ENCODE measurements at regions not wholly inside any gene's neighbourhood (a gene's known extent, or its start where the extent isn't known, plus 50 kb on each side); places are given as distances from the start of the nearest gene placed in this dataset.

GRCh38 chr2:115904516-115904915, 1462.1 kb downstream of the DPP10 start:
- Histone ChIP-seq H3F3A (ENCODE audit: low read length, unreplicated experiment) (no peaks in the 10 kb centered on the region), H3K4me2 (ENCODE audit: low read length) (no peak overlapping the region), H3K27me3 (ENCODE audit: low read length) (no peaks in the 10 kb centered on the region), H2AFZ (ENCODE audit: low read length) (no peak overlapping the region), H3K9me2 (replicated peaks; ENCODE audit: low read length) (no peaks in the 10 kb centered on the region), H3K9ac (ENCODE audit: low read length) (no peak overlapping the region), H3K27ac (ENCODE audit: low read length) (no peak overlapping the region), H3K9me3 (ENCODE audit: low read length) (no peaks in the 10 kb centered on the region), H3K36me3 (ENCODE audit: low read depth, low read length) (no peaks in the 10 kb centered on the region), H3K79me2 (ENCODE audit: low read length) (no peaks in the 10 kb centered on the region), H3K4me3 (ENCODE audit: low read length) (no peak overlapping the region), H4K20me1 (ENCODE audit: low read length) (no peaks in the 10 kb centered on the region), H3K4me1 (ENCODE audit: insufficient read depth, low read length) (no peaks in the 10 kb centered on the region)
- POLR2A ChIA-PET (ENCODE audit: unreplicated experiment) = no interaction called here
- ATAC-seq (no peak), DNase-seq (no peak)
- BruUV-seq (replicated peaks) = no TSS peak
- CTCF ChIA-PET = no interaction called here
- TF ChIP-seq CTCF (conservative IDR thresholded peaks at IDR 0.05; ENCODE audit: low read depth, low read length) (no peak), EZH2phosphoT487 (IDR thresholded peaks at IDR 0.05; ENCODE audit: borderline replicate concordance, low read length) (no peak), EZH2 (IDR thresholded peaks at IDR 0.05; ENCODE audit: low read length, unreplicated experiment) (no peak)
- intact Hi-C loops (cut with micrococcal nuclease) = no loop called here

- Histone ChIP-seq H3K9ac (ENCODE audit: low read length) (no peak overlapping the region), H3K4me1 (ENCODE audit: insufficient read depth, low read length) (no peaks in the 10 kb centered on the region), H3K27ac (ENCODE audit: low read length) (no peak overlapping the region), H2AFZ (ENCODE audit: low read length) (no peak overlapping the region), H3K9me3 (ENCODE audit: low read length) (no peaks in the 10 kb centered on the region), H3K9me2 (replicated peaks; ENCODE audit: low read length) (no peaks in the 10 kb centered on the region), H4K20me1 (ENCODE audit: low read length) (no peaks in the 10 kb centered on the region), H3K36me3 (ENCODE audit: low read depth, low read length) (no peaks in the 10 kb centered on the region), H3K27me3 (ENCODE audit: low read length) (no peaks in the 10 kb centered on the region), H3K4me3 (ENCODE audit: low read length) (no peak overlapping the region), H3F3A (ENCODE audit: low read length, unreplicated experiment) (no peaks in the 10 kb centered on the region), H3K79me2 (ENCODE audit: low read length) (no peaks in the 10 kb centered on the region), H3K4me2 (ENCODE audit: low read length) (no peak overlapping the region)
- no peak for DNase-seq
- TF ChIP-seq EZH2phosphoT487 (IDR thresholded peaks at IDR 0.05; ENCODE audit: borderline replicate concordance, low read length) (no peak), CTCF (conservative IDR thresholded peaks at IDR 0.05; ENCODE audit: low read depth, low read length) (no peak), EZH2 (IDR thresholded peaks at IDR 0.05; ENCODE audit: low read length, unreplicated experiment) (no peak)
- BruUV-seq (replicated peaks) = no TSS peak
- ATAC-seq = no peak
- ChIA-PET POLR2A (ENCODE audit: unreplicated experiment) (no interaction called here), CTCF (no interaction called here)
- intact Hi-C loops (cut with micrococcal nuclease) = no loop called here
Measured at GRCh38 chr2:115908731-115909130, 1466.3 kb downstream of the DPP10 start.

GRCh38 chr2:115910270-115910669, 1467.8 kb downstream of the DPP10 start:
- Histone ChIP-seq H3K9ac (ENCODE audit: low read length) (no peak overlapping the region), H3K4me3 (ENCODE audit: low read length) (no peak overlapping the region), H3K79me2 (ENCODE audit: low read length) (no peaks in the 10 kb centered on the region), H2AFZ (ENCODE audit: low read length) (no peak overlapping the region), H3K27me3 (ENCODE audit: low read length) (no peaks in the 10 kb centered on the region), H3K4me2 (ENCODE audit: low read length) (no peak overlapping the region), H3K36me3 (ENCODE audit: low read depth, low read length) (no peaks in the 10 kb centered on the region), H3F3A (ENCODE audit: low read length, unreplicated experiment) (no peaks in the 10 kb centered on the region), H3K4me1 (ENCODE audit: insufficient read depth, low read length) (no peaks in the 10 kb centered on the region), H3K9me3 (ENCODE audit: low read length) (no peaks in the 10 kb centered on the region), H4K20me1 (ENCODE audit: low read length) (no peaks in the 10 kb centered on the region), H3K9me2 (replicated peaks; ENCODE audit: low read length) (no peaks in the 10 kb centered on the region), H3K27ac (ENCODE audit: low read length) (no peak overlapping the region)
- no peak for ATAC-seq
- TF ChIP-seq CTCF (conservative IDR thresholded peaks at IDR 0.05; ENCODE audit: low read depth, low read length) = peak; percentile 51; the same call in 1 of the 2 replicates
- no peak for TF ChIP-seq EZH2phosphoT487 (IDR thresholded peaks at IDR 0.05; ENCODE audit: borderline replicate concordance, low read length)
- POLR2A ChIA-PET (ENCODE audit: unreplicated experiment) = no interaction called here
- CTCF ChIA-PET = no interaction called here
- no TSS peak for BruUV-seq (replicated peaks)
- peak; percentile 26 for DNase-seq
- intact Hi-C loops (cut with micrococcal nuclease) = loop anchor here (10.0 kb wide), 1 partner anchor 1865 kb away; no protein-coding TSS in a partner anchor

All from PC-3 (cell line).